ENCODE measurements at regions not wholly inside any gene's neighbourhood (a gene's known extent, or its start where the extent isn't known, plus 50 kb on each side); places are given as distances from the start of the nearest gene placed in this dataset.

GRCh38 chr10:24009115-24009514 lies 199.8 kb upstream of the KIAA1217 start:
- TF ChIP-seq CTCF (IDR thresholded peaks at IDR 0.05; ENCODE audit: low read depth, low read length): no peak
- H3K4me3 ChIP-seq (ENCODE audit: low read depth, low read length): no peak overlapping the region

- TF ChIP-seq CTCF (IDR thresholded peaks at IDR 0.05; ENCODE audit: low read depth, low read length): no peak
- no peak overlapping the region for H3K4me3 ChIP-seq (ENCODE audit: low read depth, low read length)
These were observed 199.2 kb upstream of the KIAA1217 start for GRCh38 chr10:24009736-24010135.

GRCh38 chr10:24010436-24010970 lies 198.4 kb upstream of the KIAA1217 start:
- TF ChIP-seq CTCF (IDR thresholded peaks at IDR 0.05; ENCODE audit: low read depth, low read length): no peak
- no peak overlapping the region for H3K4me3 ChIP-seq (ENCODE audit: low read depth, low read length)

GRCh38 chr10:24012249-24012803 lies 196.6 kb upstream of the KIAA1217 start:
- H3K4me3 ChIP-seq (ENCODE audit: low read depth, low read length): no peak overlapping the region
- TF ChIP-seq CTCF (IDR thresholded peaks at IDR 0.05; ENCODE audit: low read depth, low read length): no peak

- no peak for TF ChIP-seq CTCF (IDR thresholded peaks at IDR 0.05; ENCODE audit: low read depth, low read length)
- H3K4me3 ChIP-seq (ENCODE audit: low read depth, low read length): no peak overlapping the region
These were observed 181.8 kb upstream of the KIAA1217 start for GRCh38 chr10:24027107-24027506.

GRCh38 chr10:24034571-24034970 lies 174.4 kb upstream of the KIAA1217 start:
- no peak for TF ChIP-seq CTCF (IDR thresholded peaks at IDR 0.05; ENCODE audit: low read depth, low read length)

GRCh38 chr10:24035761-24036160 lies 173.2 kb upstream of the KIAA1217 start:
- no peak for TF ChIP-seq CTCF (IDR thresholded peaks at IDR 0.05; ENCODE audit: low read depth, low read length)
- H3K4me3 ChIP-seq (ENCODE audit: low read depth, low read length): no peak overlapping the region

More at GRCh38 chr10:24034571-24034970, 174.4 kb upstream of the KIAA1217 start:
- no peak overlapping the region for H3K4me3 ChIP-seq (ENCODE audit: low read depth, low read length)
